Activated T-cell treated with anti-CD3 and anti-CD28 coated beads, Interleukin-2, amount 50 U/mL, for 72 hours (primary cell): ENCODE measurements at regions not wholly inside any gene's neighbourhood (a gene's known extent, or its start where the extent isn't known, plus 50 kb on each side); places are given as distances from the start of the nearest gene placed in this dataset.

Source experiments
- ATAC-seq, 2 donors: fragments of 150-1000 bp; cut with Tn5 transposase; replicated peaks in 1 of 2; 2 replicates each; pipeline ENCODE4 v1.10.0; 2021; ENCODE audit warnings: moderate library complexity in 2 of 2, mild to moderate bottlenecking in 1 of 2
- DNase-seq, 2 donors: peaks; one replicate each; pipeline ENCODE4 v3.0.0; 2021 to 2022; ENCODE audit warnings: mixed read lengths in 1 of 2
- H3K27ac Mint-ChIP-seq: one replicate; pipeline ENCODE4 v1.8.0; 2022; ENCODE audit warnings: mild to moderate bottlenecking, moderate library complexity, mixed read lengths
- H3K27me3 Mint-ChIP-seq: one replicate; pipeline ENCODE4 v1.8.0; 2022; ENCODE audit warnings: low read depth, mixed read lengths
- H3K36me3 Mint-ChIP-seq, 2 donors: one replicate each; pipeline ENCODE4 v1.8.0; 2022; ENCODE audit warnings: mixed read lengths in 2 of 2, mild to moderate bottlenecking in 1 of 2; ENCODE audit not compliant: insufficient read depth in 2 of 2
- H3K4me1 Mint-ChIP-seq: one replicate; pipeline ENCODE4 v1.8.0; 2022; ENCODE audit warnings: low read depth, mixed read lengths
- H3K4me3 Mint-ChIP-seq, 2 donors: one replicate each; pipeline ENCODE4 v1.8.0; 2022; ENCODE audit warnings: mild to moderate bottlenecking in 2 of 2, mixed read lengths in 2 of 2, moderate library complexity in 2 of 2
- H3K9me3 Mint-ChIP-seq, 2 donors: one replicate each; pipeline ENCODE4 v1.8.0; 2022; ENCODE audit warnings: mixed read lengths in 2 of 2

- ATAC-seq, result no peak
Observed at GRCh38 chr18:25630682-25631081, 278.7 kb upstream of the ZNF521 start.

GRCh38 chr18:25621682-25622081 lies 269.7 kb upstream of the ZNF521 start:
- H3K27ac Mint-ChIP-seq, result no peak overlapping the region
- no peak overlapping the region for H3K4me3 Mint-ChIP-seq
- ATAC-seq, result no peak
- H3K36me3 Mint-ChIP-seq, result peaks cover 3 to 4% of the 10 kb centered on the region in 2 donors
- H3K9me3 Mint-ChIP-seq, result peaks cover 10 to 12% of the 10 kb centered on the region in 2 donors
- DNase-seq, result no peak
- no peaks in the 10 kb centered on the region for H3K4me1 Mint-ChIP-seq
- no peaks in the 10 kb centered on the region for H3K27me3 Mint-ChIP-seq

More at GRCh38 chr18:25630682-25631081, 278.7 kb upstream of the ZNF521 start:
- peaks cover 10% of the 10 kb centered on the region for H3K27me3 Mint-ChIP-seq
- peaks cover 0 to 3% of the 10 kb centered on the region in 2 donors for H3K36me3 Mint-ChIP-seq
- no peak for DNase-seq
- H3K4me3 Mint-ChIP-seq, result no peak overlapping the region
- H3K9me3 Mint-ChIP-seq, result peaks cover 9 to 21% of the 10 kb centered on the region in 2 donors
- H3K4me1 Mint-ChIP-seq, result no peaks in the 10 kb centered on the region
- no peak overlapping the region for H3K27ac Mint-ChIP-seq

- peaks cover 3% of the 10 kb centered on the region in 2 donors for H3K36me3 Mint-ChIP-seq
- no peak overlapping the region for H3K4me3 Mint-ChIP-seq
- H3K27me3 Mint-ChIP-seq, result no peaks in the 10 kb centered on the region
- ATAC-seq, result no peak
- DNase-seq, result no peak
- no peak overlapping the region for H3K27ac Mint-ChIP-seq
- peaks cover 7 to 9% of the 10 kb centered on the region in 2 donors for H3K9me3 Mint-ChIP-seq
- H3K4me1 Mint-ChIP-seq, result no peaks in the 10 kb centered on the region
Observed at GRCh38 chr18:25621144-25621543, 269.2 kb upstream of the ZNF521 start.

- no peaks in the 10 kb centered on the region for H3K4me1 Mint-ChIP-seq
Observed at GRCh38 chr18:25614168-25614567, 262.2 kb upstream of the ZNF521 start.

GRCh38 chr18:25612466-25612865 lies 260.5 kb upstream of the ZNF521 start:
- no peaks in the 10 kb centered on the region for H3K4me1 Mint-ChIP-seq
- H3K4me3 Mint-ChIP-seq, result no peak overlapping the region
- DNase-seq (no peak), ATAC-seq (no peak)
- no peaks in the 10 kb centered on the region for H3K36me3 Mint-ChIP-seq
- H3K9me3 Mint-ChIP-seq, result peaks cover 0 to 2% of the 10 kb centered on the region in 2 donors
- H3K27ac Mint-ChIP-seq, result no peak overlapping the region
- H3K27me3 Mint-ChIP-seq, result no peaks in the 10 kb centered on the region

More at GRCh38 chr18:25614168-25614567, 262.2 kb upstream of the ZNF521 start:
- ATAC-seq, result no peak
- DNase-seq, result no peak
- no peaks in the 10 kb centered on the region for H3K27me3 Mint-ChIP-seq
- no peak overlapping the region for H3K27ac Mint-ChIP-seq
- H3K9me3 Mint-ChIP-seq, result peaks cover 0 to 2% of the 10 kb centered on the region in 2 donors
- no peaks in the 10 kb centered on the region for H3K36me3 Mint-ChIP-seq
- H3K4me3 Mint-ChIP-seq, result no peak overlapping the region

GRCh38 chr18:25608091-25608490 lies 256.1 kb upstream of the ZNF521 start:
- Mint-ChIP-seq H3K4me3 (no peak overlapping the region), H3K27ac (no peak overlapping the region), H3K36me3 (no peaks in the 10 kb centered on the region), H3K9me3 (peaks cover 0 to 2% of the 10 kb centered on the region in 2 donors), H3K4me1 (no peaks in the 10 kb centered on the region), H3K27me3 (no peaks in the 10 kb centered on the region)
- ATAC-seq (no peak), DNase-seq (no peak)

- H3K27ac Mint-ChIP-seq, result no peak overlapping the region
- H3K27me3 Mint-ChIP-seq, result peaks cover 9% of the 10 kb centered on the region
- DNase-seq (no peak), ATAC-seq (no peak)
- no peaks in the 10 kb centered on the region for H3K4me1 Mint-ChIP-seq
- peaks cover 2 to 3% of the 10 kb centered on the region in 2 donors for H3K9me3 Mint-ChIP-seq
- no peak overlapping the region for H3K4me3 Mint-ChIP-seq
- H3K36me3 Mint-ChIP-seq, result no peaks in the 10 kb centered on the region
Observed at GRCh38 chr18:25604894-25605597, 253.1 kb upstream of the ZNF521 start.

- ATAC-seq (no peak), DNase-seq (no peak)
- no peaks in the 10 kb centered on the region for H3K4me1 Mint-ChIP-seq
- H3K36me3 Mint-ChIP-seq, result no peaks in the 10 kb centered on the region
- H3K4me3 Mint-ChIP-seq, result no peak overlapping the region
- peaks cover 0 to 3% of the 10 kb centered on the region in 2 donors for H3K9me3 Mint-ChIP-seq
- H3K27me3 Mint-ChIP-seq, result peaks cover 9% of the 10 kb centered on the region
- H3K27ac Mint-ChIP-seq, result no peak overlapping the region
Observed at GRCh38 chr18:25604196-25604893, 252.4 kb upstream of the ZNF521 start.

GRCh38 chr18:25599443-25599842 lies 247.5 kb upstream of the ZNF521 start:
- DNase-seq, result no peak
- Mint-ChIP-seq H3K36me3 (no peaks in the 10 kb centered on the region), H3K4me3 (no peak overlapping the region), H3K27ac (no peak overlapping the region), H3K9me3 (peaks cover 0 to 3% of the 10 kb centered on the region in 2 donors), H3K4me1 (no peaks in the 10 kb centered on the region), H3K27me3 (peaks cover 9% of the 10 kb centered on the region)
- no peak for ATAC-seq

- H3K4me3 Mint-ChIP-seq, result no peak overlapping the region
- H3K36me3 Mint-ChIP-seq, result no peaks in the 10 kb centered on the region
- no peaks in the 10 kb centered on the region for H3K4me1 Mint-ChIP-seq
- H3K9me3 Mint-ChIP-seq, result peaks cover 0 to 3% of the 10 kb centered on the region in 2 donors
- H3K27ac Mint-ChIP-seq, result no peak overlapping the region
- DNase-seq (no peak), ATAC-seq (no peak)
- peaks cover 9% of the 10 kb centered on the region for H3K27me3 Mint-ChIP-seq
Observed at GRCh38 chr18:25597476-25597875, 245.5 kb upstream of the ZNF521 start.

- H3K4me1 Mint-ChIP-seq, result no peaks in the 10 kb centered on the region
- H3K27me3 Mint-ChIP-seq, result no peaks in the 10 kb centered on the region
- H3K4me3 Mint-ChIP-seq, result no peak overlapping the region
- DNase-seq (no peak), ATAC-seq (no peak)
- no peaks in the 10 kb centered on the region for H3K9me3 Mint-ChIP-seq
- no peak overlapping the region for H3K27ac Mint-ChIP-seq
- H3K36me3 Mint-ChIP-seq, result no peaks in the 10 kb centered on the region
Observed at GRCh38 chr18:25595274-25596060, 243.5 kb upstream of the ZNF521 start.

GRCh38 chr18:25594351-25594750 lies 242.4 kb upstream of the ZNF521 start:
- Mint-ChIP-seq H3K9me3 (no peaks in the 10 kb centered on the region), H3K4me1 (no peaks in the 10 kb centered on the region), H3K27me3 (no peaks in the 10 kb centered on the region), H3K4me3 (no peak overlapping the region), H3K27ac (no peak overlapping the region), H3K36me3 (no peaks in the 10 kb centered on the region)
- DNase-seq (no peak), ATAC-seq (no peak)

- no peak overlapping the region for H3K27ac Mint-ChIP-seq
- H3K36me3 Mint-ChIP-seq, result peaks cover 0 to under 1% of the 10 kb centered on the region in 2 donors
- H3K27me3 Mint-ChIP-seq, result no peaks in the 10 kb centered on the region
- DNase-seq, result no peak
- no peak for ATAC-seq
- no peaks in the 10 kb centered on the region for H3K4me1 Mint-ChIP-seq
- H3K4me3 Mint-ChIP-seq, result no peak overlapping the region
- H3K9me3 Mint-ChIP-seq, result no peaks in the 10 kb centered on the region
Observed at GRCh38 chr18:25592804-25593360, 240.9 kb upstream of the ZNF521 start.
